ENCODE measurements at regions not wholly inside any gene's neighbourhood (a gene's known extent, or its start where the extent isn't known, plus 50 kb on each side); places are given as distances from the start of the nearest gene placed in this dataset.
"Not testable (repeated sequence)": the region's sequence is repeated elsewhere in the genome, so short reads cannot be mapped to it uniquely, and the experiment has no call there.

- DNase-seq (ENCODE audit: low spot score): no peak
These were observed 337.5 kb upstream of the CITED2 start for GRCh38 chr6:139711804-139712585.

DNA sequence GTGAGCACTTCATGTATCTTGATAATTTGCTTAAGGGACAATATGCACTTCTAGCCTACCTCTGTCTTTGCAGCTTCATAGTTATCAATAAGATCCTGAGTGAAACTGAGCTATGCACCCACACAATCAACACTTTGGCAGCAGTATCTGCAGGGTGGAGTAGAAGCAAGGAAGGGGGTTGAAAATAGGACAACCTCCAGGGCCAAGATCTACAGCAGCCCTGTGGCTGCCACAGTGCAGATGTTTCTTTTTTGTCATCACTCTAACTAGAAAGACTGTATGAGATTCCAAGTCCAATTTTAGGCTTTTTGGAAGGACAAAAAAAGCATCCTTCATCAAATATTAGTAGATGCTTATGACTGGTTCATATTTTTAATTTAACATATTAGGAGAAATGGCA lies 336.1 kb upstream of the CITED2 start:
- DNase-seq (ENCODE audit: low spot score) (no peak), FAIRE-seq (no peak)

More at GRCh38 chr6:139711804-139712585, 337.5 kb upstream of the CITED2 start:
- peak; percentile 30 for FAIRE-seq

GRCh38 chr6:139708337-139709199 lies 334.1 kb upstream of the CITED2 start:
- peak; percentile 91 for FAIRE-seq
- peak; percentile 87 for DNase-seq (ENCODE audit: low spot score)

DNA sequence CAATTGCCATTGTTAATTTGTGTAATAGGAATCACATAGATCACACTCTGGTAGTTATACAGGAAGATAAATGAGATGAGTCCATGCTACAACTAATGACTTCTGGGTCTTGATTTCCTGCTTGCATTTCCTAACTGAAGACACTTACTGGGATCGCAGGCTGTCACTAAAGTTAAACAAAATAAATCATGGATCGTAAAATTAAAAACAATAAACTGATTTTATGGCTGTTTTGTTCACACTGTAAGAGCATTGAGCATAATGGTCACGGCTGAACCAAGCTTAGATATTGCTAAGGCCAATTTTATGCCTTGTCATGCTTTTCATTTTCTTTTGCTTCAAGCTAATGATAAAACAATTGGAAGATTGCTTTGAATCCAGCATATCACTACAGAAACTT lies 332.5 kb upstream of the CITED2 start:
- FAIRE-seq (no peak), DNase-seq (ENCODE audit: low spot score) (no peak)

GRCh38 chr6:139705284-139705683 lies 330.8 kb upstream of the CITED2 start:
- FAIRE-seq (no peak), DNase-seq (ENCODE audit: low spot score) (no peak)

DNA sequence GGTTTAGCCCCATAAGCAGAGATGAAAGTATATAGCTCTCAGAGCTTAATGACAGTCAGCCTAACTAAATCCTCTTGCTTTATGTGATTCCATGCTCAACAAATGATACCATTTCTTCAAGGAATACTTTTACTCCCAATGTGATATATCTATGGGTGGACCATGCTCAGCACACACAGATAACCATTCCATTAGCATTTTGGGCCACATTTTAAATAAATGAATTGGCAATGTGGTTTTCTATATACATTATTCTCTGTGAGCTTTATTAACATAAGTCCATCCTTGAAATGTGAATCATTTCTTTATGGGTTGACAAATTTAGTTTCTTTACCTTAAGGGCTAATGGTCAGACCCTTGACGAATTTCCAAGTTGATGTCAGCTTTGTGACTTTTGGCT lies 329.3 kb upstream of the CITED2 start:
- FAIRE-seq: no peak
- no peak for DNase-seq (ENCODE audit: low spot score)

- no peak for DNase-seq (ENCODE audit: low spot score)
- FAIRE-seq: no peak
These were observed 328.3 kb upstream of the CITED2 start for GRCh38 chr6:139702706-139703105.

GRCh38 chr6:139701695-139702094 lies 327.2 kb upstream of the CITED2 start:
- FAIRE-seq (no peak), DNase-seq (ENCODE audit: low spot score) (no peak)

- DNase-seq (ENCODE audit: low spot score) (no peak), FAIRE-seq (no peak)
These were observed 326.6 kb upstream of the CITED2 start for GRCh38 chr6:139701003-139701402.

- no peak for FAIRE-seq
- DNase-seq (ENCODE audit: low spot score): no peak
These were observed 325.5 kb upstream of the CITED2 start for GRCh38 chr6:139699911-139700310.

DNA sequence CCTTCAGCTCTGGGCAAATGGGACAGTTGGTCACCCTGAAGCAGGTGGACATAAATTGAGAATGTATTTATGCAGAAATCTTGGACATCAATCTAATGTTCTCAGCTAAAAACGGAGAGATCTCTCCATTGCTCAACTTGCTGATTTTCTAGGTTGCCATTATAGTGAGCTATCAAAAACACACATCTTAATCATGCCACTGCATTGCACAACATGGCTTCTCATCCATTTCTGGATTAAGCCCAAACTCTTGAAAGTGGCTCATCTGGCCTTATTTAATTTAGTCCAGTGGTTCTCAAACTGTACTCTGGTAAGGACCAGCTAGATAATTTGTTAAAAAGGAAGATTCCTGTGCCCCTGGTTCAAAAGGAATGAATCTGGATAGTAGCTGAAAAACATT lies 324.9 kb upstream of the CITED2 start:
- FAIRE-seq (no peak), DNase-seq (ENCODE audit: low spot score) (no peak)

GRCh38 chr6:139698526-139699176 lies 324.2 kb upstream of the CITED2 start:
- DNase-seq (ENCODE audit: low spot score): no peak
- no peak for FAIRE-seq

GRCh38 chr6:139697856-139698255 lies 323.4 kb upstream of the CITED2 start:
- DNase-seq (ENCODE audit: low spot score); FAIRE-seq: not testable (repeated sequence)

GRCh38 chr6:139696991-139697390 lies 322.5 kb upstream of the CITED2 start:
- FAIRE-seq; DNase-seq (ENCODE audit: low spot score): not testable (repeated sequence)

GRCh38 chr6:139695361-139695760 lies 320.9 kb upstream of the CITED2 start:
- DNase-seq (ENCODE audit: low spot score) (no peak), FAIRE-seq (no peak)

DNA sequence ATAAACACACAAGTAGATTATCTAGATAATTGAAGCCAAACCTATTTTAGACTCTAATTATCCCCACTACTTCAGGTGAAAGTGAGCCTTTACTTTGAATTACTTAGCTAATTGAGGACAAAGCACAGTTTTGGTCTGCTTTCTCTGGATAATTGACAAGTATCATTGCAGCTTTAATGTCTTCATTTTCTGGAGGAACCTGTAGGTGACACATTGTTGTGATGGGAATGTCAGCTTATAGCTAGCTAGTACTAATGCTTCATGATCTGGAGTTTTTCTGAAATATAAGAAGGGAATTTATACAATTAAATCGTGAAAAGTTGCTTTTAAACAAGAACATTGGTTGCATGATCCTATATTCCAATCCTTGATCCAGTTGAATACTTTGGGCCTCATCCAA lies 319.3 kb upstream of the CITED2 start:
- FAIRE-seq (no peak), DNase-seq (ENCODE audit: low spot score) (no peak)

- DNase-seq (ENCODE audit: low spot score) (no peak), FAIRE-seq (no peak)
These were observed 315.6 kb upstream of the CITED2 start for GRCh38 chr6:139690007-139690406.

DNA sequence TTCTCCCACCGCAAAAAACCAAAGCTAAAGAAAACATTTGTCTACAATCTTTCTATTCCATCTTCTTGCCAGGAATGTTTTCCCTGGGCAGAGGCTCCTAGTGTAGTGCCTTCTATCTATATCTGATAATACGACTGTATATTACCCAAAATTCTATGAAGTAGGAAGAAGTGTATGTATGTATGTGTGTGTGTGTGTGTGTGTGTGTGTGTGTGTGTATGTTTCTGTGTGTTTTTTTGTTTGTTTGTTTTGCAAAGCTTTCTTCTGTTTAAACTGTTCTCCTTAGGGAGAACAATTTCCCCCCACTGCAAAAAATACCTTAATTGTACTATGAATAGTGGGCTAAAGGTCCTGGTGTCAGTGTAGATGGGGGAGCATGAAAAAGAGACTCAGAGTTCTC lies 312.6 kb upstream of the CITED2 start:
- FAIRE-seq: no peak
- no peak for DNase-seq (ENCODE audit: low spot score)

- DNase-seq (ENCODE audit: low spot score) (no peak), FAIRE-seq (no peak)
These were observed 311.9 kb upstream of the CITED2 start for GRCh38 chr6:139686308-139686707.

DNA sequence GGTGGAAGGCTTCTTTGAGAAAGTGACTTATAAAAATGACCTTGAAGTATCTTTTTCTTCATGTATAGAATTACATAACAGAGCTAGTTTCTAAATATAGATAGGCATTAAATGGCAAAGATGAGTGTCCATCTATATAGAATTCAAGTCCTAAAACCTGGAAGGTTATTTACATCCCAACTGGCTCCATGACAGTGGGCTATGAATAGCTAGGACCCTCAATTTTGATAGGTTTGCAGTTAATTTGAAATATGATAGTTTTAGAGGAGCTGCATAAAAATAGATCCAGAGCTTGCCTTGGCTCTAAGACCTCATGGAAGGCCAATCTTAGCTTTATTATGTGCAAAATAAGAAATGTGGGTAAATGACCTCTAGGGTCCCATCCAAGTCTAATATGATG lies 310.6 kb upstream of the CITED2 start:
- no peak for FAIRE-seq
- no peak for DNase-seq (ENCODE audit: low spot score)

DNA sequence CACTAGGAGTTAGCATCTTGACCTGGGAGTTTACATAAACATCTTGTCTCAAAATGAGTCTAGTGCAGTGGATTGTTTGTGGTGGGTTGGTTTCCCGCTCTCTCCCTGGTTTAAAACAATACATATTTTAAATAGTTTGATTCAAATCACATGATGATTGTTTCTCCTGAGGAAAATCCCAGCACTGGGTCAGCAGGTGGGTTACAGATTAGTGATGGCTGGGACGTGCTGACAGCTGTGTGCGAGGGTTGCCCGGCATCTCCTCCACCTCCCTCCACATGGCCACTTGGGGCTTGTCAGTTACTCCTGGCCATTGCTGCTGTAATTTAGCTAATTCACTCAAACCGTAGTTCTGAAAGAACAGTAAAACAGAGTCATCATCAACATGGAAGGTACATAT lies 306.4 kb upstream of the CITED2 start:
- no peak for FAIRE-seq
- no peak for DNase-seq (ENCODE audit: low spot score)

All from RCC 7860 (cell line).